Adrenal gland (tissue), 9 donors: ENCODE measurements at regions not wholly inside any gene's neighbourhood (a gene's known extent, or its start where the extent isn't known, plus 50 kb on each side); places are given as distances from the start of the nearest gene placed in this dataset.

Experiments used
- DNase-seq, 7 donors: peaks; one replicate each; pipeline ENCODE4 v3.0.0-alpha.2; 2019 to 2020
- H3K27ac ChIP-seq, 5 donors: fragments of 200-600 bp; sonication (generic) in 4 of 5; 1 replicate in 3 of 5; 2 replicates in 2 of 5; pipeline versions ENCODE4 v1.5.1 to v1.8.0; 2016 to 2020; ENCODE audit warnings: mild to moderate bottlenecking in 1 of 5
- H3K27me3 ChIP-seq: fragments of 200-600 bp; 2 replicates; pipeline ENCODE4 v1.8.0; 2021
- H3K36me3 ChIP-seq, 2 donors: fragments of 200-600 bp; replicated peaks in 1 of 2; 1 replicate in 1 of 2; 2 replicates in 1 of 2; pipeline versions ENCODE4 v1.5.1 to v1.8.0; 2018 to 2022
- H3K4me1 ChIP-seq, 2 donors: fragments of 200-600 bp; replicated peaks in 1 of 2; 1 replicate in 1 of 2; 2 replicates in 1 of 2; pipeline versions ENCODE4 v1.5.1 to v1.8.0; 2018 to 2021
- H3K4me3 ChIP-seq, 4 donors: fragments of 200-600 bp; sonication (generic) in 3 of 4; one replicate each; pipeline ENCODE4 v1.5.1; 2016 to 2018
- H3K9me3 ChIP-seq, 3 donors: fragments of 200-600 bp; sonication (generic) in 1 of 3; replicated peaks in 1 of 3; 1 replicate in 2 of 3; 2 replicates in 1 of 3; pipeline versions ENCODE4 v1.5.1 to v1.8.0; 2016 to 2021
- POLR2A ChIP-seq, 2 donors: fragments of 450-650 bp; IDR thresholded peaks; one replicate each; pipeline ENCODE4 v1.6.1; 2017; ENCODE audit warnings: antibody characterized with exemption in 2 of 2, mild to moderate bottlenecking in 2 of 2, moderate library complexity in 1 of 2
- WGBS, 4 donors: extraction: QIAGEN DNeasy Blood & Tissue Kit in 2 of 4; methylation state at CpG; one replicate each; pipeline versions ENCODE4 v1.1.5 to v1.1.7; 2013 to 2017; 5-methylcytosine and 5-hydroxymethylcytosine counted together
- intact Hi-C, 2 donors: fragments of 100-400 bp; cut with DNase I; formaldehyde crosslinking; loops; one replicate each; pipeline versions ENCODE4 v1.14.1 to v1.15.0; 2022 to 2023
- TF ChIP-seq, protein P1 (sequence below), 6 experiments: fragments of 450-650 bp in 4 of 6; fragments of 200-600 bp in 2 of 6; sonication (generic) in 1 of 6; IDR thresholded peaks; 1 replicate in 5 of 6; 2 replicates in 1 of 6; pipeline versions ENCODE4 v1.5.1 to v1.8.0; 2016 to 2021; ENCODE audit warnings: antibody characterized with exemption in 6 of 6, mild to moderate bottlenecking in 2 of 6, moderate library complexity in 1 of 6
- donor health status: healthy with polysubstance abuse.
- donor health status: Bipolar disorder and iron deficiency.
- donor health status: DM: yes; HTN: yes; CAD: no.
- donor health status: DM: no; HTN: no; CAD: no.
- donor health status: DM: no; HTN: no; CAD: no.

DNA sequence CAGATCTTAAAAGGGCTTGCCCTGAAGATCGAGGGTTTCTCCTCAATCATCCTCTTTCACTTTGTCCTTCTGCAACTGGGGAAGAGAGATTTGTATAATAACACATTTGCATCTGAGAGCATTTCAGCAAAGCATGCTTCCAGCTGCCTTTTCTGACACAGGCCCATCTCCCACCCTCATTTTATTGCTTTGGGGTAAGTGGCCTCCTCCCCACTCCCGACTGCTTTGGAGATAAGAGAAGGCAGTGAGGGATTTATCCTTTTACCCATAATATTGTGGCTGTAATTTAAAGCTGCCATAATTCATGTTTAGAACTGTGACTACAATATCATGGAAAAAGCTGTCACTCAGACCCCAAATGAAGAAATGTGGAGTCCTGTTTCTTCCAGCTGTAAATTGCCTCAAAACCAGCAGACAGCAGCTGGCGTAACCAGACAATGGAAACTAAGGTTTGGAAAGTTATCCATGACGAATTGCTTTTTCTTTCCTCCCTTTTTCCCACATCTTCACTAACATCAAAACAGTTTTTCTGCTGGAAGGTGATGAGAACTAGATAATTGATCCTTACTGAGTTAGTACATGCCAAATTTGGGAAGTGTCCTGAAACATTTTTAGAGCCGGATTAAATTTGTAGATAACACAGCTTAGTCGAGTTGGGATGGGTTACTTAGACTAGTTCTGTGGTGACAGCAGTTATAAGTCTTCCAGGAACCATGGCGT, 104.2 kb upstream of the PFN2 start:
- DNase-seq: no peak
- no peaks in the 10 kb centered on the region for H3K9me3 ChIP-seq
- no peaks in the 10 kb centered on the region for H3K4me1 ChIP-seq
- H3K27me3 ChIP-seq: no peaks in the 10 kb centered on the region
- H3K36me3 ChIP-seq: no peaks in the 10 kb centered on the region
- 58 to 65% (median 60%) methylated on average over 7 of the region's 7 CpGs for WGBS, 4 donors
- H3K27ac ChIP-seq: no peak overlapping the region
- no peak for TF ChIP-seq POLR2A (IDR thresholded peaks at IDR 0.05)
- intact Hi-C loops: no loop called here
- no peak overlapping the region for H3K4me3 ChIP-seq

DNA sequence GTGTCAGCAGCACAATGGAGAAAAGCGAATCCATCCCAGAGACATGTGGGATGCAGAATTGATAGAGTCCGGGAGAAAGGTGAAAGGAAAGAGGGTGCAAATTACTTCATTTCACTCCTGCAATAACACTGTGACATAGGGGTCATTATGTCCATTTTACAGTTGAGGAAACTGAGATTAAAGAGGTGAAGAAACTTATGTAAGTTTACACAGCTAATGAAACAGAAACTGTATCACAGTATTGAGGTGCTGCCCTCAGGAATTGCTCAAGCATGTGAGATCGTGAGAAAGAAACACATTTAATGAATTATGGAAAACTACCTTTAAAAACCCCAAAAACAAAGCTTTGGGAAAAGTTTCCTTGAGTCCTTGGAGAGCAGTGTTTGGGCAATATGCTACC, 103.6 kb upstream of the PFN2 start:
- TF ChIP-seq POLR2A (IDR thresholded peaks at IDR 0.05): no peak
- TF ChIP-seq, protein P1, sequence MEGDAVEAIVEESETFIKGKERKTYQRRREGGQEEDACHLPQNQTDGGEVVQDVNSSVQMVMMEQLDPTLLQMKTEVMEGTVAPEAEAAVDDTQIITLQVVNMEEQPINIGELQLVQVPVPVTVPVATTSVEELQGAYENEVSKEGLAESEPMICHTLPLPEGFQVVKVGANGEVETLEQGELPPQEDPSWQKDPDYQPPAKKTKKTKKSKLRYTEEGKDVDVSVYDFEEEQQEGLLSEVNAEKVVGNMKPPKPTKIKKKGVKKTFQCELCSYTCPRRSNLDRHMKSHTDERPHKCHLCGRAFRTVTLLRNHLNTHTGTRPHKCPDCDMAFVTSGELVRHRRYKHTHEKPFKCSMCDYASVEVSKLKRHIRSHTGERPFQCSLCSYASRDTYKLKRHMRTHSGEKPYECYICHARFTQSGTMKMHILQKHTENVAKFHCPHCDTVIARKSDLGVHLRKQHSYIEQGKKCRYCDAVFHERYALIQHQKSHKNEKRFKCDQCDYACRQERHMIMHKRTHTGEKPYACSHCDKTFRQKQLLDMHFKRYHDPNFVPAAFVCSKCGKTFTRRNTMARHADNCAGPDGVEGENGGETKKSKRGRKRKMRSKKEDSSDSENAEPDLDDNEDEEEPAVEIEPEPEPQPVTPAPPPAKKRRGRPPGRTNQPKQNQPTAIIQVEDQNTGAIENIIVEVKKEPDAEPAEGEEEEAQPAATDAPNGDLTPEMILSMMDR (IDR thresholded peaks at IDR 0.05): no peak
- Histone ChIP-seq H3K4me1 (no peaks in the 10 kb centered on the region), H3K27me3 (no peaks in the 10 kb centered on the region), H3K27ac (no peak overlapping the region), H3K9me3 (no peaks in the 10 kb centered on the region), H3K4me3 (no peak overlapping the region), H3K36me3 (no peaks in the 10 kb centered on the region)
- WGBS, 4 donors: 70 to 77% (median 74%) methylated on average over 3 of the region's 3 CpGs
- intact Hi-C loops: no loop called here
- no peak for DNase-seq

DNA sequence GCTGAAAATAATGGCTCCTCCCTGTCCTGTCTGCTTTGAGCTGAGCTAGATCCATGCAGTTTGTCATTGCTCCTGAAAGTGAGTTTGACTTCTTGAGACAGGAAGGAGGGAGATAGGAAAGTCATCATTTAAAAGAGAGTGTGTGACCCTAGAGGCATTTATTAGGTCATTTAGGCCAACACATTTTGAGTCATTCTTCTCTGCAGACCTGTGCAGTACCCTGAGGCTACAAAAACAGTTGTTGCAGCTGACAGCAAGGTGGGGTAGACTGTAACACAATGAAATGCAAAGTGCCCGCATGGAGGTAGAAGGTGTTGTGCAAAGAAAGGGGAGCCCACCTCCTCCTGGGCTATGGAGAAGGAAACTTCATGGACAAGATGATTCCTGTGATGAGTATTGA, 102.8 kb upstream of the PFN2 start:
- no peaks in the 10 kb centered on the region for H3K4me1 ChIP-seq
- no peaks in the 10 kb centered on the region for H3K36me3 ChIP-seq
- intact Hi-C loops: no loop called here
- no peak for DNase-seq
- H3K4me3 ChIP-seq: no peak overlapping the region
- 90 to 100% (median 98%) methylated on average over 1 of the region's 1 CpG for WGBS, 4 donors
- H3K27me3 ChIP-seq: no peaks in the 10 kb centered on the region
- no peak overlapping the region for H3K27ac ChIP-seq
- H3K9me3 ChIP-seq: no peaks in the 10 kb centered on the region
- TF ChIP-seq, protein P1 (IDR thresholded peaks at IDR 0.05): no peak
- TF ChIP-seq POLR2A (IDR thresholded peaks at IDR 0.05): no peak

DNA sequence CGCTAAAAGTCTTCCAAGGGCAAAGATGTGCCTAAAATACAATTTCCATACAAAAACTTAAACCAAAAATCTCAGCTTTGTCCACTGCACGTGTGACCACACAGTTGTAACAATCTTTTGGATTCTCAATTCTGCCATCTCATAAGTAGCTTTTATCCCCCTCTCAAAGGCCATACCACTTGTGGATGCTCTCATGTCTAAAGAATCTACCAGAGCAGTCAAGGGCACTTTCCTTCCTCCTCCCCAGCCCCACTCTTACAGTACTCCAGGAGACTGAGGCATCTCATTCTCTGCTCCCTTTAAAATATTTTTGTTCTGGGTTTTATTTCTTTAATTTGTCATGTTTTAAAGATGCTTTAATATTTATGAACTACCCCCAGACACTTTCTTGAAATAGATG, 102.3 kb upstream of the PFN2 start:
- intact Hi-C loops: no loop called here

More for the DNA sequence above, 102.3 kb upstream of the PFN2 start:
- WGBS, 4 donors: 69 to 84% (median 80%) methylated on average over 2 of the region's 2 CpGs
- TF ChIP-seq, protein P1 (IDR thresholded peaks at IDR 0.05): no peak
- TF ChIP-seq POLR2A (IDR thresholded peaks at IDR 0.05): no peak
- Histone ChIP-seq H3K4me3 (no peak overlapping the region), H3K4me1 (no peaks in the 10 kb centered on the region), H3K36me3 (no peaks in the 10 kb centered on the region), H3K27me3 (no peaks in the 10 kb centered on the region), H3K9me3 (no peaks in the 10 kb centered on the region), H3K27ac (no peak overlapping the region)
- DNase-seq: no peak
